ENCODE measurements at regions not wholly inside any gene's neighbourhood (a gene's known extent, or its start where the extent isn't known, plus 50 kb on each side); places are given as distances from the start of the nearest gene placed in this dataset.

GRCh38 chr1:182134257-182134656 is 72.7 kb upstream of the ZNF648 start (continued):
- no peak for TF ChIP-seq CTCF (IDR thresholded peaks at IDR 0.05 in 2 of 3, conservative IDR thresholded peaks at IDR 0.05 in 1 of 3; ENCODE audit: borderline replicate concordance in 1 of 3, insufficient read depth in 1 of 3, low read depth in 2 of 3, low read length in 2 of 3)
- no peak for TF ChIP-seq YY1 (IDR thresholded peaks at IDR 0.05; ENCODE audit: extremely low read depth, insufficient replicate concordance, low read depth, low read length)
- TF ChIP-seq SP1 (IDR thresholded peaks at IDR 0.05; ENCODE audit: low read depth): no peak
- TF ChIP-seq SRF (IDR thresholded peaks at IDR 0.05; ENCODE audit: low read depth): no peak
- TF ChIP-seq EZH2 (IDR thresholded peaks at IDR 0.05): no peak

- no TSS peak for BruUV-seq (replicated peaks)
- RAD21 ChIA-PET (ENCODE audit: low non-redundant PET in 1 of 2, low total read pairs in 2 of 2, uncharacterized antibody in 2 of 2, unreplicated experiment in 2 of 2): no interaction called here
- H3K4me1 ChIP-seq (ENCODE audit: control insufficient read depth in 1 of 2, insufficient read depth in 2 of 2, low read length in 2 of 2): no peaks in the 10 kb centered on the region
- TF ChIP-seq POLR2A (IDR thresholded peaks at IDR 0.05; ENCODE audit: borderline replicate concordance, extremely low read depth, insufficient read depth, insufficient read length) (no peak), TCF7L2 (IDR thresholded peaks at IDR 0.05; ENCODE audit: borderline replicate concordance, extremely low read depth, insufficient read depth, insufficient read length) (no peak)
- no peaks in the 10 kb centered on the region for H4K20me1 ChIP-seq (ENCODE audit: insufficient read depth)
- no peaks in the 10 kb centered on the region for H3K27me3 ChIP-seq (ENCODE audit: insufficient read depth, low read length)
- no peak overlapping the region for H2AFZ ChIP-seq (ENCODE audit: low read depth, low read length, poor library complexity, severe bottlenecking)
- no peak overlapping the region for H3K27ac ChIP-seq (ENCODE audit: low read depth, low read length)
- ATAC-seq (no peak), DNase-seq (ENCODE audit: low read depth, low spot score) (no peak)
- CTCF ChIA-PET: no interaction called here
- intact Hi-C loops (cut with micrococcal nuclease): no loop called here
- H3K4me2 ChIP-seq (ENCODE audit: low read length): no peak overlapping the region
- H3K36me3 ChIP-seq (ENCODE audit: control insufficient read depth in 1 of 2, insufficient read depth in 2 of 2, low read length in 2 of 2): no peaks in the 10 kb centered on the region
- POLR2A ChIA-PET: no interaction called here
- H3K9me2 ChIP-seq (ENCODE audit: insufficient read depth): no peaks in the 10 kb centered on the region
- no peak overlapping the region for H3K4me3 ChIP-seq (replicated peaks in 1 of 2; ENCODE audit: low read depth in 1 of 2, low read length in 2 of 2)
- H3K9me3 ChIP-seq (ENCODE audit: control insufficient read depth in 1 of 2, insufficient read depth in 1 of 2, low read depth in 1 of 2, low read length in 2 of 2): peaks cover 3 to 5% of the 10 kb centered on the region in 2 experiments; a peak in 2 of 4 replicates
- H3K9ac ChIP-seq (ENCODE audit: low read length): no peak overlapping the region
- H3K79me2 ChIP-seq (ENCODE audit: insufficient read depth, low read length): no peaks in the 10 kb centered on the region
These were observed 71.7 kb upstream of the ZNF648 start for GRCh38 chr1:182133181-182133580.

Measured in HCT116 (cell line).